Tibial nerve (tissue), 4 donors: ENCODE measurements at regions not wholly inside any gene's neighbourhood (a gene's known extent, or its start where the extent isn't known, plus 50 kb on each side); places are given as distances from the start of the nearest gene placed in this dataset.
A peak's percentile ranks its signal among the peaks of the same experiment; 100 is the strongest.

Source experiments
- DNase-seq, 2 donors: peaks; one replicate each; pipeline ENCODE4 v3.0.0-alpha.2; 2019; ENCODE audit warnings: low spot score in 2 of 2
- H3K27ac ChIP-seq, 4 donors: fragments of 200-600 bp; sonication (generic) in 3 of 4; one replicate each; pipeline ENCODE4 v1.5.1; 2017 to 2019; ENCODE audit warnings: mild to moderate bottlenecking in 1 of 4
- H3K27me3 ChIP-seq, 2 donors: fragments of 200-600 bp; sonication (generic) in 1 of 2; one replicate each; pipeline versions ENCODE4 v1.5.1 to v1.6.0; 2017 to 2019
- H3K36me3 ChIP-seq, 3 donors: fragments of 200-600 bp; sonication (generic); one replicate each; pipeline ENCODE4 v1.5.1; 2018 to 2019
- H3K4me1 ChIP-seq, 4 donors: fragments of 200-600 bp; sonication (generic) in 3 of 4; one replicate each; pipeline ENCODE4 v1.5.1; 2017 to 2019
- H3K4me3 ChIP-seq, 4 donors: fragments of 200-600 bp; sonication (generic) in 3 of 4; one replicate each; pipeline ENCODE4 v1.5.1; 2017 to 2019; ENCODE audit warnings: mild to moderate bottlenecking in 1 of 4, moderate library complexity in 1 of 4
- H3K9me3 ChIP-seq, 4 donors: fragments of 200-600 bp; sonication (generic) in 3 of 4; one replicate each; pipeline ENCODE4 v1.5.1; 2017 to 2019
- EP300 ChIP-seq, 2 donors: sonication (generic); formaldehyde crosslinking; IDR thresholded peaks; one replicate each; pipeline ENCODE4 v1.6.1; 2017; ENCODE audit warnings: antibody characterized with exemption in 2 of 2, mild to moderate bottlenecking in 1 of 2
- POLR2A ChIP-seq, 2 donors: fragments of 450-650 bp; IDR thresholded peaks; one replicate each; pipeline ENCODE4 v1.6.1; 2017; ENCODE audit warnings: antibody characterized with exemption in 2 of 2, mild to moderate bottlenecking in 2 of 2, moderate library complexity in 2 of 2
- WGBS, 2 donors: methylation state at CpG; one replicate each; pipeline ENCODE4 v1.1.5; 2018; 5-methylcytosine and 5-hydroxymethylcytosine counted together
- TF ChIP-seq, protein P1 (sequence below), 5 experiments: fragments of 200-600 bp in 3 of 5; fragments of 450-650 bp in 2 of 5; sonication (generic) in 3 of 5; IDR thresholded peaks; one replicate each; pipeline ENCODE4 v1.5.1; 2016 to 2019; ENCODE audit warnings: antibody characterized with exemption in 5 of 5, mild to moderate bottlenecking in 3 of 5, moderate library complexity in 2 of 5

DNA sequence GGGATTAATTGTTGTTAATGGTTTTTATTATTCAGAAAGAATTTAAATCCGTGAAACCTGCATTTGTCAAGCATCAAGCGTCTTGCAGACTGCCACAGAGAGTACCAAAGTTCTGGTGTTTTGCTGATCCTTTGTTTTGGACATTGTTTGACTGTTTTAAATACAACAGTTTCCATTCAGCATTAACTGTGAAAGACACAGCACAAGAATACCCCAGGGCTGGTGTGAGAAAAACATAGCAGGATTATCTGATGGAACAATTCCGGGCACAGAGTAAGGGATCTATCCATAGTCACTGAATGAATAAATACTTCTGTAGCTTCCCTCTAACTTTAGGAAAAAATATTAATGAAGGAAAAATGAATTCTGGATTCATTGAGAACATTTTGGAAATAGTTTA is 202.3 kb downstream of the LTN1 start:
- no peak for DNase-seq
- Histone ChIP-seq H3K9me3 (no peaks in the 10 kb centered on the region), H3K27me3 (no peaks in the 10 kb centered on the region), H3K36me3 (peaks cover 0 to 4% (median 0%) of the 10 kb centered on the region in 3 donors), H3K4me1 (peaks cover 0 to 13% (median 0%) of the 10 kb centered on the region in 4 donors), H3K27ac (no peak overlapping the region), H3K4me3 (no peak overlapping the region)
- WGBS, 2 donors: 48% methylated on average over 3 of the region's 3 CpGs
- TF ChIP-seq, protein P1, sequence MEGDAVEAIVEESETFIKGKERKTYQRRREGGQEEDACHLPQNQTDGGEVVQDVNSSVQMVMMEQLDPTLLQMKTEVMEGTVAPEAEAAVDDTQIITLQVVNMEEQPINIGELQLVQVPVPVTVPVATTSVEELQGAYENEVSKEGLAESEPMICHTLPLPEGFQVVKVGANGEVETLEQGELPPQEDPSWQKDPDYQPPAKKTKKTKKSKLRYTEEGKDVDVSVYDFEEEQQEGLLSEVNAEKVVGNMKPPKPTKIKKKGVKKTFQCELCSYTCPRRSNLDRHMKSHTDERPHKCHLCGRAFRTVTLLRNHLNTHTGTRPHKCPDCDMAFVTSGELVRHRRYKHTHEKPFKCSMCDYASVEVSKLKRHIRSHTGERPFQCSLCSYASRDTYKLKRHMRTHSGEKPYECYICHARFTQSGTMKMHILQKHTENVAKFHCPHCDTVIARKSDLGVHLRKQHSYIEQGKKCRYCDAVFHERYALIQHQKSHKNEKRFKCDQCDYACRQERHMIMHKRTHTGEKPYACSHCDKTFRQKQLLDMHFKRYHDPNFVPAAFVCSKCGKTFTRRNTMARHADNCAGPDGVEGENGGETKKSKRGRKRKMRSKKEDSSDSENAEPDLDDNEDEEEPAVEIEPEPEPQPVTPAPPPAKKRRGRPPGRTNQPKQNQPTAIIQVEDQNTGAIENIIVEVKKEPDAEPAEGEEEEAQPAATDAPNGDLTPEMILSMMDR (IDR thresholded peaks at IDR 0.05): no peak
- TF ChIP-seq EP300 (IDR thresholded peaks at IDR 0.05): no peak
- no peak for TF ChIP-seq POLR2A (IDR thresholded peaks at IDR 0.05)

DNA sequence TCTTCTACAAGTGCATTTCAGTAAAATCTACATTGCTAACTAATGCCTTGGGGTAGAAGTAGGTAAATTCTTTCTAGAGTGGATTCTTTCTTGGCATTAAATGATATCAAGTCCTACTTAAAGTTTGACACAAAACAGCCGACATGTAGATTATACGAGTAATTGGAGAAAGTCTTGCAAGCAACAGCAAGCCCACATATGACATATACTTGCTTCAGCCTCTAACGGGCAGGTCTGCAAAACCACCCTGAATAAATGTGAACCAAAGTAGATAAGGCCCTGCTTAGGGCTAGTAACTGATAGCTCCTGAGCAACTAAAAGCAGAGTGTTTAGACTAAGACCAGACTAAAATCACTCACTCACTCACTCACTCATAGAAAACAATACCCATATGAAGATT is 203.2 kb downstream of the LTN1 start:
- 55 to 56% methylated on average over 3 of the region's 3 CpGs for WGBS, 2 donors
- no peak for TF ChIP-seq POLR2A (IDR thresholded peaks at IDR 0.05)
- TF ChIP-seq, protein P1 (IDR thresholded peaks at IDR 0.05): no peak
- TF ChIP-seq EP300 (IDR thresholded peaks at IDR 0.05): no peak
- no peak overlapping the region for H3K27ac ChIP-seq
- no peaks in the 10 kb centered on the region for H3K9me3 ChIP-seq
- DNase-seq: no peak
- H3K4me3 ChIP-seq: no peak overlapping the region
- H3K4me1 ChIP-seq: peaks cover 0 to 13% (median 0%) of the 10 kb centered on the region in 4 donors
- peaks cover 0 to 12% (median 0%) of the 10 kb centered on the region in 3 donors for H3K36me3 ChIP-seq
- H3K27me3 ChIP-seq: no peaks in the 10 kb centered on the region

DNA sequence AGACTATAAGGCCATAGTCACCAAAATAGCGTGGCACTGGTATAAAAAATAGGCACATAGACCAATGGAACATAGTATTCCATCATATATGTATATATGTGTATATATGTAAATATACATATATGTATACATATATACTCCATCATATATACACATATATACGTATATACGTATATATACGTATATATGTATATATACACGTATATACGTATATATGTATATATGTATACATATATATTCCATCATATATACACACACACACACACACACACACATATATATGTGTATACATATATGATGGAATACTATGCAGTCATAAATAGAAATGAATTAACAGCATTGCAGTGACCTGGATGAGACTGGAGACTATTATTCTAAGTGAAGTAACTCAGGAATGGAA is 204.6 kb downstream of the LTN1 start:
- TF ChIP-seq, protein P1 (IDR thresholded peaks at IDR 0.05): no peak
- TF ChIP-seq POLR2A (IDR thresholded peaks at IDR 0.05) (no peak), EP300 (IDR thresholded peaks at IDR 0.05) (no peak)
- Histone ChIP-seq H3K4me3 (no peak overlapping the region), H3K4me1 (peaks cover 0 to 6% (median 0%) of the 10 kb centered on the region in 4 donors), H3K27ac (no peak overlapping the region), H3K36me3 (peaks cover 0 to 21% (median 0%) of the 10 kb centered on the region in 3 donors), H3K9me3 (peaks cover 0 to 3% (median 0%) of the 10 kb centered on the region in 4 donors), H3K27me3 (no peaks in the 10 kb centered on the region)
- 68 to 86% methylated on average over 6 of the region's 6 CpGs for WGBS, 2 donors
- no peak for DNase-seq

DNA sequence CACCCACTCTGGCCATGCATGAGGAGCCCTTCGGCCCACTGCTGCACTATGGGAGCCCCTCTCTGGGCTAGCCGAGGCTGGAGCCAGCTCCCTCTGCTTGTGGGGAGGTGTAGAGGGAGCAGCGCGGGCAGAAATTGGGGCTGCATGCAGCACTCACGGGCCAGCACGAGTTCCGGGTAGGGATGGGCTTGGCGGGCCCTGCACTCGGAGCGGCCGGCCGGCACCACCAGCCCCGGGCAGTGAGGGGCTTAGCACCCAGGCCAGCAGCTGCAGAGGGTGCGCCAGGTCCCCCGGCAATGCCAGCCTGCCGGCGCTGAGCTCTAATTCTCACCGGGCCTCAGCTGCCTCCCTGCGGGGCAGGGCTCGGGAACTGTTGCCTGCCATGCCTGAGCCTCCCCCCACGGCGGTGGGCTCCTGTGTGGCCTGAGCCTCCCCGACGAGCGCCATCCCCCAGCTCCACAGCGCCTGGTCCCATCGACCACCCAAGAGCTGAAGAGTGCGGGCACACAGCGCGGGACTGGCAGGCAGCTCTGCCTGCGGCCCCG is 209.0 kb downstream of the LTN1 start:
- Histone ChIP-seq H3K36me3 (peaks cover 0 to 21% (median 0%) of the 10 kb centered on the region in 3 donors), H3K9me3 (peaks cover 0 to 3% (median 0%) of the 10 kb centered on the region in 4 donors), H3K4me3 (no peak overlapping the region), H3K4me1 (no peaks in the 10 kb centered on the region), H3K27ac (no peak overlapping the region), H3K27me3 (no peaks in the 10 kb centered on the region)
- WGBS, 2 donors: 93 to 94% methylated on average over 15 to 32 of the region's 32 CpGs
- no peak for DNase-seq
- TF ChIP-seq POLR2A (IDR thresholded peaks at IDR 0.05) (no peak), EP300 (IDR thresholded peaks at IDR 0.05) (no peak)
- TF ChIP-seq, protein P1 (IDR thresholded peaks at IDR 0.05): no peak

DNA sequence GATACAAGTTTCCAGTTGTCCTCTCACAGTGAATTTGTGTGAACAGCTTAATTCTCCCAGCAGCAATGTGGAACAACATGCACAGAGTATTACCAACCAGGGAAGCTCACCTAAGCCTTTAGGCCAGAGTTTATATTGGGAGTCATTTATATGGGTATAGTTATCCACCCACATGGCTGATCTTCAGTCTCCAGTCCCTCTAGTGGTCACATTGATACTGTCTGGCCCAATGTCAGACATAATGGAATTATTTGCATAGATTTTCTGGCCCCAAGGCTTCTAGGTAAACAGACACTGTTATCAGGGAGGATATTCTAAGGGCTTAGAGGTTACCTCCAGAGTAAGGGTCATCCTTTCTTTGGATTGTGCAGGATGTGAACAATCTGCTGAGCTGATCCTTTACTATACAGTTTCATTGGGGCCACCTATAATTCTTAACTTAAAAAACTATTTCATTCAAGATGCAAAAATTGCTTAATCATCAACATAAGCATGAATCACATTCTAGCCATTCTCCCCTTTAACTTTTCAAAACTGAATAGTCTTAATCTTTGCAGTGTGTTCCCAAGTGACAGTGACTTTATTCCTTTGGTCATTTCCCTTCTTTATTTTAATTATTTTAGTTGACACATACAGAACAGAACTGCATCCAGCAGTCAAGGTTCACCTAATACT is 210.9 kb downstream of the LTN1 start:
- Histone ChIP-seq H3K36me3 (peaks cover 0 to 21% (median 0%) of the 10 kb centered on the region in 3 donors), H3K27me3 (no peaks in the 10 kb centered on the region), H3K9me3 (peaks cover 0 to 3% (median 0%) of the 10 kb centered on the region in 4 donors), H3K27ac (no peak overlapping the region), H3K4me1 (no peaks in the 10 kb centered on the region), H3K4me3 (no peak overlapping the region)
- DNase-seq: no peak
- TF ChIP-seq POLR2A (IDR thresholded peaks at IDR 0.05): no peak
- TF ChIP-seq, protein P1 (IDR thresholded peaks at IDR 0.05): peak in 1 of 5 experiments; percentile 16
